ENCODE measurements at regions not wholly inside any gene's neighbourhood (a gene's known extent, or its start where the extent isn't known, plus 50 kb on each side); places are given as distances from the start of the nearest gene placed in this dataset.

DNA sequence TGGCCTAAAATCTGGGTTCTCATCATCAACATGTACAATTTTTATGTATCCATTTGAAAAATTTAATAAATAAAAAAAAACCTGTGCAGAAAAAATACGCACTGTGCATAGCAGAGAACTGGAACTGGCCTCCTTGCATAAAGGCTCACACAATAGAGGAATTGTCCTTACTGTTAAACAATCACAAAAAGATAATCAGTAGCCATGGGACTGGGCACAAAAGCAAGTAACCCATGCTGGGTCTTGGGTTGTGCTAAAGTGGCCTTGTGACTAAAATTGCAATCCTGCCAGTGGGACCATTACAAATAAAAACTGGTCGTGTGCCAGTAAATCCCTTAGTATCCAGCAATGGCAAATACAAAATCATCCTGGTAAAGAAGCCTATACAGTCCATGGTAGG is 1646.6 kb downstream of the MAT2B start:
- DNase-seq: no peak

DNA sequence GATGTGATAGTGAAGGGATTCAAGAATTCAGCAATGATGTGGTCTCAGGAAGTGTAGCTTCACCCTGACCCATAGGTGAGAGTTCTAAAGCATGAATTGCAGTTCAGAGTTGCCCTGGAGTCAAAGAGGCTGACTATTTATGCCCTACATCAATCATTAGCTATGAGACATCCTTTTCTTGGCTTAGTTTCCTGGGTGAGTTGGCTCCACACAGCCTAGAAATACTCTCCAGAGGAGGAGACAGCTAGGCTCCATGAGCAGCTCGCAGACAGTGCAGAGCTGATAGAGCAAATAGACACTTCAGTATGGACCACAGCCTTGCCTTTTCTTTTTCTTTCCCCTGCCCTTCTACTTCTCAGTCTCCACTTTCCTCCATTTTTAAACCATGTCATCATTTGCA is 1651.8 kb downstream of the MAT2B start:
- DNase-seq: no peak

DNA sequence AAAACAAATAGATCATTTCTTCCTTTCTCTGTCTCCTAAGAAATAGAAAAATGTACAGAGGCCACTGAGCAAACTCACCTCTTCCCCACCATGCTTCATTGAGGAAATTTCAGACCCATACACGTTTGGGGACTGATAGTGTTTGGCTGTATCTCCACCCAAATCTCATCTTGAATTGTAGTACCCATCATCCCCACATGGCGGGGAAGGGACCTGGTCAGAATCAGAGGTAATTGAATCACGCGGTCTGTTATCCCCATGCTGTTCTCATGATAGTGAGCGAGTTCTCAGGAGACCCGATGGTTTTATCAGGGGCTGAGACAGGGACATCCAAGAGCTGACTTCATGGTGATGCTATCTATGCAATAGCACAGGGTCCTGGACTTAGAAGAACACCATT is 1655.8 kb downstream of the MAT2B start:
- DNase-seq: no peak

DNA sequence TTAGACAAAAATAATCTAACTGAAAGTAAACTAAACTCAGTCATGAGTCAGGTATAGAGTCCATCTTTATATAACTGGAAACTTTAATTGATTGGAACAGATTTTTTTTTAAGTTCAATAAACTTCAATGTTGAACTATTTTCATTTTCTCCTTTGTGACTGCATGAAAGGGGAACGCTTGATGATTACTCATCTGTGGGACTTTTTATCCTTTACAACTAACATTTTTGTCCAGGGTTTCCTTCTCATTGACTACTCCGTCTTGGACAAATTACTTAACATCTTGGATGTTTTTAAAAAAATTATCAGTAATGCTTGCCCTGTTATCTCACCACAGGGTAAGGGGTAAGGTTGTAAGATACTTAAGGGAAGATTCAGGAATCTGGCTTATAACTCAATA is 1658.4 kb downstream of the MAT2B start:
- DNase-seq: no peak

DNA sequence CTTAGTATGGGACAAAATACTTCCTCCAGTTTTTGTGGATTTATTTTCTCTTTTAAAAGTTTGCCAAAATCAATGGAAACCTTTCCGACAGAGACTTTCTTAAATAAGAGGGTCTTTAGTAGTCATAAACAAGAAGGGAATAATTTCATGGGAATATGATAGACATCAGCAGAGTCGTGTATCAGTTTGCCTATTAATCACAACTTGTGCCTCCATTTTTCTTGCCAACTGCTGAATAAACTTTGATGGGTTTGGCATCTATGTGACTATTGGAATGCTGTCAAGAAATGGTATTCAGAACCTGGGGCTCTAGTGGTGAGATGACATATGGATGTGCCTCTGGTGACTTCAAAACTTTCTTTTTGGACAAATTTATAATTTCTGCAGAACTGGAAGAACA is 1668.2 kb downstream of the MAT2B start:
- DNase-seq: no peak

DNA sequence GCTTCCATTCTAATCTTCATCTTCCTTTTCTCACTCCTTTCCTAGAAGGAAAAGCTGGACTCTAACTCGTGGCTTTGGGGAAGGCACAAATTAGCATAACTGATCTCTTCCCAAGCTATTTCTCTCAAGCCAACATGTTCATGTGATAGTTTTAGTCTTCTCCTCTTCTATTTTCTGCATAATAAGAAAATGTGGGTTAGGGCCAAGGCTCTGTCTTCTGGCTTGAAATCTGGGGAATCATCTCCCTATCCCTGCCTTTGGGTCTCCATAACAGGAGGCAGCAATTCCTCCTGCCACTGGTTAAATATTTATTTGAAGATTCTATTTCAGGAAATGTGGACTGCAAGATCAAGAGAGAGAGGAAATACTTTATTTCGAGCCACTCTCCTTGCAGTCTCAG is 1669.6 kb downstream of the MAT2B start:
- no peak for DNase-seq

DNA sequence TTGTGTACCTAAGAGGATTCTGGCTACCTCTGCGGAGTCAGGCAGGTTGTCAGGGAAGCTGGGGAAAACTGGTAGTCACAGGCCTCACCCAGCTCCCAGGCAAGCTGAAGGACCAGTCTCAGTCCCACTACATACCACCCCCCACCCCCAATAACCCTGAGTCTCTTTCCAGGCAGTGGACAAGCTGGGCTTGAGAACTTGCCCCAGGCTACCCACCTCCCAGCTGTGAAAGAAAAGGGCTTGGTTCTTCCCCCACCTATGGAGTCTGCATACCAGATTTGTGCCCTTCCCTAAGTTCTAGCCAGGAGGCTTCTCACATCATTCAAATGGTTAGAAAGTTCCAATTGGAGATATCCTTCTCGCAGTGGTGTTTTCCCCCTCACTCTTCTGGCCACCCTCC is 1678.8 kb downstream of the MAT2B start:
- no peak for DNase-seq

DNA sequence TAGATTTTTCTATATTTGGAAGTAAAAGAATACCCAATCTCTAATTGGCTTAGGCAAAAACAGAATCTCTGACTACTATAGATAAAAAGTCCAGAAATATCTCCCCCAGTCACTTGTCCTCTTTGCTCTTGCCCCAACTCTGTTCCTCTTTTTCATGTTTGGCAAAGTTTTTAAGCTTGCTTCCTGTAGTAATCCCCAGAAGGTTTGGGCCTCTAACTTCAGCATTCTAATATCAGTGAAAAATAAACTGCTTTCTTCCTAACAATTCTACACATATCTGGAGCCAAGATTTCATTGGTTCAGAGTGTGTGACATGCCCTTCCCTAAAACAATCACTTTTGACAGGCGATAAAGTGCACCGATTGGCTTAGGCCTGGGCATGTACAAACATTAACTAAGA is 1680.3 kb downstream of the MAT2B start:
- DNase-seq: no peak

DNA sequence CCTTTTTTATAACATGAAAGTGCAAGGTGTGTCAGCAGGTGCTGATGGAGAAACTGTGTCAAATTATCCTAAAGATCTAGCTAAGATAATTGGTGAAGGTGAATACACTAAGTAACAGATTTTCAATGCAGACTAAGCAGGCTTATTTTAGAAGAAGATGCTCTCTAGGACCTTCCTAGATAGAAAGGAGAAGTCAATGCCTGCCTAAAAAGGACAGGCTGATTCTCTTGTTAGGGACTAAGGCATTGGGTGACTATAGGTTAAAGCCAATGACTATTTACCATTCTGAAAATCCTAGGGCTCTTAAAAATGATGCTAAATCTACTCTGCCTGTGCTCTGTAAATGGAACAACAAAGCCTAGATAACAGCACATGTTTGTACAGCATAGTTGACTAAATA is 1682.4 kb downstream of the MAT2B start:
- DNase-seq: no peak

DNA sequence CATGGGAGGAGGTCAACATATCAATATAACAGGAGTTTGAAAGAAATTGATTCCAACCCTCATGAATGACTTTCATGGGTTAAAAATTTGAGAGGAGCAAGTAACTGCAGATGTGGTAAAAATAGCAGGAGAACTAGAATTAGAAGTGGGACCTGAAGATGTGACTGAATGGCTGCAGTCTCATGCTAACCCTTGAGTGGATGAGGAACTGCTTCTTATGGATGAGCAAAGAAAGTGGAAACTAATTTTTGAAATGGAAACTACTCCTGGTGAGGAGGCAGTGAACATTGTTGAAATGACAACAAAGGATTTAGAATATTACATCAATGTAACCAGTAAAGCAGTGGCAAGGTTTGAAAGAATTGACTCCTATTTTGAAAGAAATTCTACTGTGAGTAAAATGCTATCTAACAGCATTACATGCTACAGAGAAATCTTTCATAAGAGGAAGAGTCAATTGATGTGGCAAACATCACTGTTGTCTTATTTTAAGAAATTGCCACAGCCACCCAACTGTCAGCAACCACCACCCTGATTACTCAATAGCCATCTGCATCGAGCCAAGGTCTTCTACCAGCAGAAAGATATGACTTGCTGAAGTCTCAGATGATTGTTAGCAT is 1683.2 kb downstream of the MAT2B start:
- DNase-seq: no peak

DNA sequence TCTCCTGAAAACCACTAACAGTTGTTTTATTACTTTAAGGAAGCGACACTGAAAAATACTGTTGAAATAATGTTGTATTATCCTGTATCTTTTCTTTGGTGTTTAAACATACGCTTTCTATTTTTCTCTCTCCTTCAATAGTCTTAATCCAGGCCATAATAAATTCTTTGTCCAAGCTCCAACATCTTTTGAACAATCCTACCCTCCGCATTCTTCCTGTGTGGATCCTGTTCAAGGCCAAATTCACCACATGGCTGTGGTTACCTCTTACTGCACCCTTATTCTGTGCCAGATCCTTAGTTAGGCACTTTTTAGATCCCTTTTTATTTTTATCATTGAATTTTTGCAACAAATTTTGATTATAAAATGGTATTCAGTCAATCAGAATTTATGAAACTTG is 1691.5 kb downstream of the MAT2B start:
- no peak for DNase-seq

DNA sequence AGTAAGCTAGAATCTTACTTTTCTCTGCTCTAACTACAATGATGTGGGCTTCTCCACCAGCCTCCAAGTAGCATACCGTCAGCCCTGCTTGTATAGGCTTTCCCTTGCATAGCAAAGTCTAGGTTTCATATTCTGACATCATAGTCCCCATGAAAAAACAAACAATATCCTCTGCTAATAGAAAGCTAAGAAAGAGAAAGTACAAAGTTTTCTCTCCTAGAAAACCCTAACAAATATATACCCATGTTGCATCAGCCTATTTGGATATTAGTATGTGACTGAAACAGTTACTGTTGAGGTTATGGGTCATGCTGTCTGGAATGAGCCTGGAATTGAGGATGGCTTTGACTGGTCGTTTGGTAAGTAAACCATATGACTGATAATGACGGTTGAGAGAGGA is 1696.0 kb downstream of the MAT2B start:
- no peak for DNase-seq

DNA sequence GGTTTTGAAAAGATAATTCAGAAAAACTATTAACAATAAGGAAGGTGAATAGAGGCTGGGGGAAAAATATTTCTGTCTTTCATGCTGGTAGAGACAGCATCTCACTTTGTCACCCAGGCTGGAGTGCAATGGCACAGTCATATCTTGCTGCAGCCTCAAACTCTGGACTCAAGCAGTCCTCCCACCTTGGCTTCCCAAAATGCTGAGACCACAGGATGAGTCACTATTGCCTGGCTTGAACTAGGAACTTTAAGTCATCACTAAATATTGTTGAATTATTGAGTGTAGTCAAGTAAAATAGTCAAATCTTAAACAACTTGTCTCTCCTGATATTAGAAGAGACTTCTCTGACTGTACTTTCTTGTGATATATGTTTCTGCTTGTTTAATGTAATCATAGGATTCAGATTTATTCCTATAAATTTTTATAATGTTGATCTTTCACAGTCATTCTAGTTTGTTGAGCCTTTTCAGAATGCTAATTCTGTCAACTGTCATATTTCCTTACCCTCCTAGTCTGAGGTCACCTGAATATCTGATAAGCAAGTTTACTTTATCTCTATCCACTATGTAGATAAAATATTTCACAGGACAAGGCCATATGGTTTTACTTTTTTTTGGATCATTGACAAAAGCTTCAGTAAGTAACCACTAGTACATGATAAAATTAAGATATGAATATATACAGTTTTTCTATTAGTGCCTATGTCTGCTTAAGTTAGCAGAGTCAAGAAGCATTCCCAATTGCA is 1696.5 kb downstream of the MAT2B start:
- DNase-seq: no peak

DNA sequence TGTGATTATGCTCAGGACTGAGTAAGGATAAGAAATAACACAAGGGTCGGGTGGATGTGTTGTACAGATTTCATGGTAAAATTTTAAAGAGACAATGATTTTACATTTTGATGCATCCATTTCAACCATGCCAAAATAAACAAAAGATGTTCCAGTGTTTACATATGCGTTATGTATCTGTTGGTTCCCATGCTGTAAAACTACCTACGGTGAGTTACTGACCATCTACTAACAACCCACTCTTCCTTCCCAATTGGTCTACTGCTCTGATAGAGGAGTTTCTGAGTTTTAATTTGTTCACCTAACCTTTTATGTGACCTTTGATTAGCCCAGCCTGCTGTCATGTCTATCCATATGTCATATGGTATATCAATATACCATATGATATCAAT is 1697.1 kb downstream of the MAT2B start:
- DNase-seq: no peak

DNA sequence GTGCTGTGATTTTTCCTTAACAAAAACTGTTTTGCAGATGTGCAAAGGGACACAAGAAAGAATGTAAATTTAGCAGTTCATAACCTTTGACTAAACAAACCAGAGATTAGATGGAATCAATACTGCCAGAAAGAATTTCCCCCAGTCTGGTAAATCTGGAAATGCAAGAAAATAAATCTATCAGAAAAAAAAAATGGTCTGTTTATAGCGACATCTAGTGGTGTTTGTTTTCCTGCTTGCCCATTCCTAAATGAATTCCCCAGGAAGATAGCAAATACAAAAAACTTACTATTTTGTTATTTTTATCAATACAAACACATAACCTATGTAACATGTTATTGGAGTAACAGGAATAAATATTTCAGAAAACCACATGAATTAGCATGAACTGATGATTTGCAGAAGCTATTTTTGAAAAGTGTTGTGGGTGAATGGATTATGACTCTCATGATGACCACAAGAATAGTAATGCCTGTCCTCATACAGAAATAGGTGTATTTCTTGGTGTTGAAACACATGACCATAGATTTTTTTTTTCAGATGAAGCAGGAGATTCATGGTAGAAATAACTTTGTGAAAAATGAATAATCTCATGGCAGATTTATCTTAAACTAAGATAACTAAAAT is 1703.8 kb downstream of the MAT2B start:
- no peak for DNase-seq

DNA sequence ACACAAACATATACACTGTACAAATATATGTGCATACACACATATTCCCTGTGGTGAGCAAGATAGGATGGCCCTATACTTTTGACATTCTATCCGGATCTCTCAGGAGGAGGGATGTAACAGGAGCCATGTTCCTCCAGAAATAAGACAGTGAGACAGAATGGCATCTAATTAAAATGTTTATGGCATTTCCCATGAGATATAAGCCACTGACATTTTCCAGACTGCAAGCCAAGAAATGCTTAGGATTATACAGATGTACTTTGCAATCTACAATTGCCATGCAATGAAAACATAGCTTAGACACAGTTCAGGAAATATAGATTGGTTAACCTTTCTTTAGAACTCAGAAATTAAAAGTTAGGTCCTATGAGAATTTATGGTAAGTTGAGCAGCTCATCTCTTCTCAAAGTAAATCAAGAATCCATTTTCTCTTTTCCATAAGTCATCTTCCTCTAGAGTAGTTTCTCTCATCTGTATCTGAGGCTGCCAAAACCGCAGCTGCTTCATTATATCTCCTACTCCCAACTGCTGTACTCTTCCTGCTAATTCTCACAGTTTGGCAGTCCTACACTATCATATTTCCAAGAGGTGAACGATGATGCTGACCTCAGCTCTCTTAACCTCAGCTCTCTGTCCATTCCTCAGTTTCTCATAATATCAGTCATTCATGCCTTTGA is 1719.1 kb downstream of the MAT2B start:
- DNase-seq: no peak

DNA sequence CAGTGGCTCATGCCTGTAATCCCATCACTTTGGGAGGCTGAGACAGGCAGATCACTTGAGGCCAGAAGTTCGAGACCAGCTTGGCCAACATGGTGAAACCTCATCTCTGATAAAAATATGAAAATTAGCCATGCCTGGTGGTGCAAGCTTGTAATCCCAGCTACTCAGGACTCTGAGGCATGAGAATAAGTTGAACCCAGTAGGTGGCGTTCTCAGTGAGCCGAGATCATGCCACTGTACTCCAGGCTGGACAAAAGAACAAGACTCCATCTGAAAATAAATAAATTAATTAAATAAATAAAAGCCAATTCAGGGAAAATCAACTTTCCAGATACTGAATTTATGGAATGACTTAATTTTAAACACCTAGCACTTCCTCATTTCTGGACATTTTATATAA is 1722.1 kb downstream of the MAT2B start:
- no peak for DNase-seq

DNA sequence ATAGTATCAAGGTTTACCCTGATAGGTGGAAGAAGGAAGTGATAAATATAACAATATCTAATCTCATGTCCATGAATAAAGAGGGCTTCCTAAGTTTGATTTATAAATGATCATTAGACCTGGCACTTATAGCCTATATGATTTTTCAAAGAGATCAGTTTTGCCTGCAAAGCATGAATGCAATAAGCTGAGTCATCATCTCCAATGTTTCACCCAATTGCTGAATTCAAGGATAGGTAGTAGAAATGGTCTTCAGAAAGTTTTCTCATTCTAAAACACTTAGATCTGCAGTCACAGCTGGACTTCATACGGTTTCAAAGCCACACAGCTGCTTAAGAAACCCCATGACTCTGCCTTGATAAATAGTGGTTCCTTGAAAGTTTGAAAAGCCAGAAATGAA is 1722.8 kb downstream of the MAT2B start:
- DNase-seq: no peak

DNA sequence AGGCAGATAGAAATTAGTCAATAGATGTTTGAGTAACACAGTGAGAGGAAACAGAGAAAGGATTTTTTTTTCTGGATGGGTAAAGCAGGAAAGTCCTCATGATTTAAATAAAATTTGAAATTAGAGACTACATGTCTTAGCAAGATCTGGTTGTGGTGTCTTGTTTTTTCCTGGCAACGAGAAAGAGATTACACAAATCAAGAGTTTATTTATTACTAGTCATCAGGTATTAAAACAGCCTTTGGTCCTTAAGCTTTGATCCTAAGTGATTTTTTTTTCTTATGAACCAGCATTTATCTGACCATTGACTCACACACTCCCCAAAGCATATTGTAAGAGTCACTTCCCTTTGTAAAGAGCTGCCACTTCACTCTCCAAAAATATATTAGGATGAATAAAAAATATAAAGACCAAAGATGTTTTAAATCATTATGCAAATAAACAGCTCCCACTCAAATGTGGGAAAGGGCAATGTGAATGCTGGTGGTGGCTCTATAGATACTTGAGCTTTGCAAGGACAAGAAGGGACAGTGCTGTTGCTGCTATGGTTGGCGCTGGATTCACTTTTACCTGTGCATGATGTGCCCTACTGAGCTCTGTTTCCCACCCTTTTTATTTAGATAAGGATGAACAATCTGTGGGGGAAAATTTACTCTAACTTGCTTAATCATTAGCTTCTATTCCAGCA is 1726.5 kb downstream of the MAT2B start:
- no peak for DNase-seq

DNA sequence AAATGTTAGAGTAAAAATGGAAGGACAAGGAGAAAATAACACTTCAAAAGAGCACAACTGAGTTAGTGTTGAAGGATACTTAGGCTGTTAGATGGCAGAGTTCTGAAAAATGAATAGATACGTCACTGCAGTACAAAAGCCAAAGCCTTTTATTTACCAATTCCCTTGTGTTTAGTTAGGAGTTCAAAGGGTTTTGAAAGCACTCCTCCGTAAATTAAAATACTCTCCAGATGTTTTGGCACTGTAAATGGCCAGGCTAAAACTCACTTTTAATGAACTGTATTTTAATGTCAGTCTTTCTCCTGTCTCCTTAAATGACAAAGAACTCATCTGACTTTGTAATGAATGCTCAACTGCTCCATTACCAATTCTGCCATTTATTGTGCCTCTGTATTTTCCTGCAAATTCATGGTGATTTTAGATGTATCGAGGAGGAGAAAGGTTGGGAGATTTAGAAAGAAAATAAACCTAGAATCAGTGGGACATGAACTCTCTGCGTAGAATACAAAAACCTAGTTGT is 1727.2 kb downstream of the MAT2B start:
- DNase-seq: no peak

DNA sequence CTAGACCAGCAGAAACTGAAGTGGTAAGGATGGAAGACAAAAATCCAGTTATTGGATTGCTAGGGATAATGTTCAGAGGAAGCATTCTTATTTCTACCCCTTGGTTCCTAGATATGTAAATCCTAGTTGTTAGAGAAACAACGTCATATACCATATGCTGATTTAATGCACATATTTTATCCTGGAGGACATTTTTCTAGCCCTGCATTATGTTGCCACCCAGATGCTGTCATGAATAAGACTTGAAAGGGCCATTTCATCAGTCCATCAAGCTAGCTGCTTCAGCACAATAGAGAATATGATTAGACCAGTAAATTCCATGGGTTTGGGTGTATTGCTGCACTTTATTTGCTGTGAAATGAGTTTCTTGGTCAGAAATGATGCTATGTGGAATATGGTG is 1736.4 kb downstream of the MAT2B start:
- no peak for DNase-seq

DNA sequence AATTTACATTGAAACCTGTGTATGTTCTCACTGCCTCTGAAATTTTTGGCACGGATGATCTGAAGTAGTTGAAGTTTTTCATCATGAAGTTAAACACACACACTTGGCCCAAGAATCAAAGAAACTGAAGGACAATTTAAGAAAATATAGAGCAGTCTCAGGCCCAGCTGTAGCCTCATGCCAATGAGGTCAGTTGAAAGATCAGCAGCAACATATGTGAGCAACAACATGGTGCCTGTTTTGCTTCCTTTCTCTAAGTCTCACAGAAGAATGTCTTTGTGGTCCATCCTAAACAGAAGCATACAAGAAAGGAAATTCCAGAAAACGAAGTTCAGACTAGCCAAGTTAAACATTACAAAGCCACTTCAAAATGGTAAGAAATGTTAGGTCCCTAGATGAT is 1737.2 kb downstream of the MAT2B start:
- no peak for DNase-seq

DNA sequence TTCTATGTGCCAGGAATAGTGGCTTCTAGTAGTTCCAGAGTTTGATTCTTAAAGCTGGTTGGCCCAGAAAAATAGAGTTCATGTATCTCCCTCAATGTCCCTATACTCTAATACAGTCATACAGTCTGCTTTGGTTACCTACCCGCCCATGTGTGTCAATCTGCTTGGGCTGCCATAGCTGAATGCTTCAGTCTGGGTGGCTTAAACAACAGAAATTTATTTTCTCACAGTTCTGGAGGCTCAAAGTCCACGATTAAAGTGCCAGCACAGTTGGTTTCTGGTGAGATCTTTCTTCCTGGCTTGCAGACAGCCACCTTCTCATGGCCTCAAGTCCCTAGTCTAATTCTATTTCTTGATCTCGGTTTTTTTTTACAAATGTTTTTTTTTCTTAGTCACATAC is 1739.0 kb downstream of the MAT2B start:
- no peak for DNase-seq

All from NCI-H2029 treated with DMSO at 0.1 percent for 48 hours (cell line).